ENCODE measurements at regions not wholly inside any gene's neighbourhood (a gene's known extent, or its start where the extent isn't known, plus 50 kb on each side); places are given as distances from the start of the nearest gene placed in this dataset.

DNA sequence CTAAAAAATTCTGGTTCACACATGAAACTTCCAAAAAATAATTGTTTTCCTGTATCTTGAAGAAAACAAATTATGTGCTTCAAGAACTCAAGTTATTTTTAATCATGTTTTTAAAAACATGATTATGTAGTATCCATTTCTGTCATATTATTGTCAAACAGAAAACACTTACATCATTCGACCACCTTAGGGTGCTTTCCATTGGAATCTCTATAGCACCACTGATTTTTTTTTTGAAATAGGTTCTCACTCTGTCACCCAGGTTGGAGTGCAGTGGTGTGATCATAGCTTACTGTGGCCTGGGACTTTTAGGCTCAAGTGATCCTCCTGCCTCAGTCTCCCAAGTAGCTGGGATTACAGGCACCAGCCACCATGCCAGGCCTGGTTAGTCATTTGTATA is 457.3 kb downstream of the SI start:
- TF ChIP-seq EZH2 (IDR thresholded peaks at IDR 0.05; ENCODE audit: borderline replicate concordance, low read depth, low read length, poor library complexity, severe bottlenecking), result no peak
- TF ChIP-seq, protein P1, sequence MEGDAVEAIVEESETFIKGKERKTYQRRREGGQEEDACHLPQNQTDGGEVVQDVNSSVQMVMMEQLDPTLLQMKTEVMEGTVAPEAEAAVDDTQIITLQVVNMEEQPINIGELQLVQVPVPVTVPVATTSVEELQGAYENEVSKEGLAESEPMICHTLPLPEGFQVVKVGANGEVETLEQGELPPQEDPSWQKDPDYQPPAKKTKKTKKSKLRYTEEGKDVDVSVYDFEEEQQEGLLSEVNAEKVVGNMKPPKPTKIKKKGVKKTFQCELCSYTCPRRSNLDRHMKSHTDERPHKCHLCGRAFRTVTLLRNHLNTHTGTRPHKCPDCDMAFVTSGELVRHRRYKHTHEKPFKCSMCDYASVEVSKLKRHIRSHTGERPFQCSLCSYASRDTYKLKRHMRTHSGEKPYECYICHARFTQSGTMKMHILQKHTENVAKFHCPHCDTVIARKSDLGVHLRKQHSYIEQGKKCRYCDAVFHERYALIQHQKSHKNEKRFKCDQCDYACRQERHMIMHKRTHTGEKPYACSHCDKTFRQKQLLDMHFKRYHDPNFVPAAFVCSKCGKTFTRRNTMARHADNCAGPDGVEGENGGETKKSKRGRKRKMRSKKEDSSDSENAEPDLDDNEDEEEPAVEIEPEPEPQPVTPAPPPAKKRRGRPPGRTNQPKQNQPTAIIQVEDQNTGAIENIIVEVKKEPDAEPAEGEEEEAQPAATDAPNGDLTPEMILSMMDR (conservative IDR thresholded peaks at IDR 0.05; ENCODE audit: low read depth, low read length), result no peak

Measured in A673 (cell line).